Activated T-cell treated with anti-CD3 and anti-CD28 coated beads, Interleukin-2, amount 50 U/mL, for 72 hours (primary cell): ENCODE measurements at regions not wholly inside any gene's neighbourhood (a gene's known extent, or its start where the extent isn't known, plus 50 kb on each side); places are given as distances from the start of the nearest gene placed in this dataset.
"Not testable (repeated sequence)": the region's sequence is repeated elsewhere in the genome, so short reads cannot be mapped to it uniquely, and the experiment has no call there.

Experiments used
- ATAC-seq, 2 donors: fragments of 150-1000 bp; cut with Tn5 transposase; replicated peaks in 1 of 2; 2 replicates each; pipeline ENCODE4 v1.10.0; 2021; ENCODE audit warnings: moderate library complexity in 2 of 2, mild to moderate bottlenecking in 1 of 2
- DNase-seq, 2 donors: peaks; one replicate each; pipeline ENCODE4 v3.0.0; 2021 to 2022; ENCODE audit warnings: mixed read lengths in 1 of 2
- H3K27ac Mint-ChIP-seq: one replicate; pipeline ENCODE4 v1.8.0; 2022; ENCODE audit warnings: mild to moderate bottlenecking, moderate library complexity, mixed read lengths
- H3K27me3 Mint-ChIP-seq: one replicate; pipeline ENCODE4 v1.8.0; 2022; ENCODE audit warnings: low read depth, mixed read lengths
- H3K36me3 Mint-ChIP-seq, 2 donors: one replicate each; pipeline ENCODE4 v1.8.0; 2022; ENCODE audit warnings: mixed read lengths in 2 of 2, mild to moderate bottlenecking in 1 of 2; ENCODE audit not compliant: insufficient read depth in 2 of 2
- H3K4me1 Mint-ChIP-seq: one replicate; pipeline ENCODE4 v1.8.0; 2022; ENCODE audit warnings: low read depth, mixed read lengths
- H3K4me3 Mint-ChIP-seq, 2 donors: one replicate each; pipeline ENCODE4 v1.8.0; 2022; ENCODE audit warnings: mild to moderate bottlenecking in 2 of 2, mixed read lengths in 2 of 2, moderate library complexity in 2 of 2
- H3K9me3 Mint-ChIP-seq, 2 donors: one replicate each; pipeline ENCODE4 v1.8.0; 2022; ENCODE audit warnings: mixed read lengths in 2 of 2

- Mint-ChIP-seq H3K36me3 (no peaks in the 10 kb centered on the region), H3K4me3 (no peak overlapping the region), H3K4me1 (no peaks in the 10 kb centered on the region), H3K27me3 (no peaks in the 10 kb centered on the region), H3K27ac (no peak overlapping the region), H3K9me3 (no peaks in the 10 kb centered on the region)
- ATAC-seq (no peak), DNase-seq (no peak)
Observed at GRCh38 chr13:106088085-106088484, 447.4 kb downstream of the EFNB2 start.

DNA sequence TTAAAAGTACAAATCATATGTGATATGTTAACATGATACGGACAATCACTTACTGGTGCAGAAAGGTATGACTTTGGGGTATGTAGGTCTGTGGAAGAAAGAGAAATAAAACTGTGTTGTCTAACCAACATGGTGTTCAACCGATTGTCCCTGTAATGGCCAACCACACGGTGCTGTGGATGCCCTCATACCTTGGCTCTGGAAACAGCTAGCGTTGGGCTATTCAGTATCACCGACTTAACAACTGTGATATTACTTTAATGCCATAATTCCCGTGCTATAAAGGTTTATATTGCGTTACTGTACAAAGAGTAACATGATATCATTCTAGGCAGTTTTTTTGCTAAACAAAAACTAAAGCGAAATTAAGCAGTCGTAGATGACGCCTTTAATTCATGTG, 448.3 kb downstream of the EFNB2 start:
- H3K27me3 Mint-ChIP-seq: no peaks in the 10 kb centered on the region
- ATAC-seq (no peak), DNase-seq (no peak)

GRCh38 chr13:106083620-106084350, 451.7 kb downstream of the EFNB2 start:
- peak; percentile 49 to 54 for ATAC-seq
- H3K36me3 Mint-ChIP-seq: no peaks in the 10 kb centered on the region
- H3K27ac Mint-ChIP-seq: no peak overlapping the region
- peak; percentile 5 to 20 for DNase-seq
- no peak overlapping the region for H3K4me3 Mint-ChIP-seq
- no peaks in the 10 kb centered on the region for H3K27me3 Mint-ChIP-seq
- no peaks in the 10 kb centered on the region for H3K9me3 Mint-ChIP-seq
- no peaks in the 10 kb centered on the region for H3K4me1 Mint-ChIP-seq

More for the DNA sequence above, 448.3 kb downstream of the EFNB2 start:
- H3K4me1 Mint-ChIP-seq: no peaks in the 10 kb centered on the region
- no peak overlapping the region for H3K4me3 Mint-ChIP-seq
- H3K36me3 Mint-ChIP-seq: no peaks in the 10 kb centered on the region
- H3K9me3 Mint-ChIP-seq: no peaks in the 10 kb centered on the region
- no peak overlapping the region for H3K27ac Mint-ChIP-seq

DNA sequence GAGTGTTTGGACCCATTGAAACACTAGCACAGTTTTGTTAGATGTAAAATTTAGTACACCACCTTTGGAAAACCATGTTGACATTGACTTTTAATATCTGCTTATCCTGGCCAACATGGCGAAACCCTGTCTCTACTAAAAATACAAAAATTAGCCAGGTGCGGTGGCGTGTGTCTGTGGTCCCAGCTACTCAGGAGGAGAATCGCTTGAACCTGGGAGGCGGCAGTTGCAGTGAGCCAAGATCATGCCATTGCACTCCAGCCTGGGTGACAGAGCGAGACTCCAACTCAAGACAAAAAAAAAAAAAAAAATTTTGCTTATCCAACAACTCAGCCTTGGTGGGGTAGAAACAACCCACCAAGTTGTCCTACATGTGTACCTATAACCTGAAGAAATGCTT, 454.2 kb downstream of the EFNB2 start:
- not testable (repeated sequence) for H3K9me3 Mint-ChIP-seq, H3K4me1 Mint-ChIP-seq, H3K27ac Mint-ChIP-seq, DNase-seq, H3K4me3 Mint-ChIP-seq, ATAC-seq, H3K27me3 Mint-ChIP-seq, H3K36me3 Mint-ChIP-seq

GRCh38 chr13:106078191-106078590, 457.3 kb downstream of the EFNB2 start:
- no peak for ATAC-seq
- DNase-seq: no peak
- Mint-ChIP-seq H3K4me3 (no peak overlapping the region), H3K27ac (no peak overlapping the region), H3K9me3 (no peaks in the 10 kb centered on the region), H3K36me3 (no peaks in the 10 kb centered on the region), H3K27me3 (peaks cover 8% of the 10 kb centered on the region), H3K4me1 (no peaks in the 10 kb centered on the region)

DNA sequence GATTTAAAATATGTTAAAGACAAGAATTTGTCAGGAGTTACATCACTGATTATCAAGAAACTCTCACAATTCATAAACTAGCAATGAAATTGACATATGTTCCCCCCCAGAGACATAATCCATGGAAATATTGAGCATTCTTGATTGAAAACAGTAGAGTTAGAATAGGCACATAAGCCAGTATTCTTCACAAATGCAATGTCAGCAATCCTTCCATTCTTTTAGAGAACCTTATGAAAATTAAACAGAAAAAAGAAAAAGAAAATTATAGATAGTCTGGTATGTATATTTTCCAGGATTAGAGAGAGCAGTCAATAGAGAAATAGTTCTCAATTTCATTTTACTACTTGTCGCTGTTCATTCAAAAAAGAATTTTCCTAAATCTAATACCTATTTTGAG, 458.4 kb downstream of the EFNB2 start:
- Mint-ChIP-seq H3K27ac (no peak overlapping the region), H3K27me3 (peaks cover 8% of the 10 kb centered on the region), H3K9me3 (no peaks in the 10 kb centered on the region), H3K4me1 (no peaks in the 10 kb centered on the region), H3K36me3 (no peaks in the 10 kb centered on the region), H3K4me3 (no peak overlapping the region)
- DNase-seq (no peak), ATAC-seq (no peak)

GRCh38 chr13:106072014-106072413, 463.4 kb downstream of the EFNB2 start:
- Mint-ChIP-seq H3K27ac (no peak overlapping the region), H3K4me1 (no peaks in the 10 kb centered on the region), H3K36me3 (no peaks in the 10 kb centered on the region), H3K9me3 (no peaks in the 10 kb centered on the region), H3K27me3 (peaks cover 12% of the 10 kb centered on the region), H3K4me3 (no peak overlapping the region)
- DNase-seq (no peak), ATAC-seq (no peak)

- DNase-seq (no peak), ATAC-seq (no peak)
- Mint-ChIP-seq H3K27ac (no peak overlapping the region), H3K36me3 (no peaks in the 10 kb centered on the region), H3K4me3 (no peak overlapping the region), H3K27me3 (no peaks in the 10 kb centered on the region), H3K9me3 (no peaks in the 10 kb centered on the region), H3K4me1 (no peaks in the 10 kb centered on the region)
Observed at GRCh38 chr13:106063591-106064313, 471.7 kb downstream of the EFNB2 start.

- Mint-ChIP-seq H3K9me3 (no peaks in the 10 kb centered on the region), H3K36me3 (no peaks in the 10 kb centered on the region), H3K27me3 (peaks cover 5% of the 10 kb centered on the region), H3K4me1 (no peaks in the 10 kb centered on the region), H3K4me3 (no peak overlapping the region), H3K27ac (no peak overlapping the region)
- ATAC-seq (no peak), DNase-seq (no peak)
Observed at GRCh38 chr13:106061781-106062180, 473.7 kb downstream of the EFNB2 start.

DNA sequence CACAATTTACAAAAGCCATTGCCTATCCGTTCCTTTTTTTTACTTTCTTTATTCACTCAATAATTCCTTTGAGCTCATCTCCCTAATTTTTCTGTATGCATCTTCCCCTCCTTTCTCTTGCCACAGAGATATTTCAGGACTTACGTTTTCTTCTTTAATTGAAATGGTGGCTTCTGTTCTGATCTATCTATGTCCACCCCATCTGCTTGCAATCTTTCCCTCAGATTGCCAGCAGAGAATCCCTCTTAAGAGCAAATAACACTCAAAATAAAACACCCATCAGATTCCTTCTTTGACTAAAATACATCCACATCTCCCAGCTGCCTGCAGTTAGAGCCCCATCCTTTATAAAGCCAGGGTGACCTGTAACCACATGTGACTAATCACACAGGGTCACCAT, 478.6 kb downstream of the EFNB2 start:
- no peaks in the 10 kb centered on the region for H3K36me3 Mint-ChIP-seq
- DNase-seq: no peak
- no peak overlapping the region for H3K27ac Mint-ChIP-seq
- no peak overlapping the region for H3K4me3 Mint-ChIP-seq
- ATAC-seq: no peak
- peaks cover 0 to 1% of the 10 kb centered on the region in 2 donors for H3K9me3 Mint-ChIP-seq
- H3K4me1 Mint-ChIP-seq: no peaks in the 10 kb centered on the region
- peaks cover 5% of the 10 kb centered on the region for H3K27me3 Mint-ChIP-seq

GRCh38 chr13:106052200-106052767, 483.2 kb downstream of the EFNB2 start:
- Mint-ChIP-seq H3K4me1 (no peaks in the 10 kb centered on the region), H3K4me3 (no peak overlapping the region), H3K36me3 (no peaks in the 10 kb centered on the region), H3K27me3 (peaks cover 9% of the 10 kb centered on the region), H3K27ac (no peak overlapping the region), H3K9me3 (peaks cover 0 to 1% of the 10 kb centered on the region in 2 donors)
- DNase-seq (no peak), ATAC-seq (no peak)

GRCh38 chr13:106049171-106049570, 486.3 kb downstream of the EFNB2 start:
- DNase-seq (no peak), ATAC-seq (no peak)
- Mint-ChIP-seq H3K9me3 (peaks cover 0 to 1% of the 10 kb centered on the region in 2 donors), H3K27ac (no peak overlapping the region), H3K4me1 (no peaks in the 10 kb centered on the region), H3K36me3 (no peaks in the 10 kb centered on the region), H3K4me3 (no peak overlapping the region), H3K27me3 (peaks cover 6% of the 10 kb centered on the region)

GRCh38 chr13:106048386-106048785, 487.1 kb downstream of the EFNB2 start:
- Mint-ChIP-seq H3K27ac (no peak overlapping the region), H3K4me1 (no peaks in the 10 kb centered on the region), H3K27me3 (peaks cover 6% of the 10 kb centered on the region), H3K4me3 (no peak overlapping the region), H3K36me3 (no peaks in the 10 kb centered on the region), H3K9me3 (peaks cover 0 to 1% of the 10 kb centered on the region in 2 donors)
- ATAC-seq (no peak), DNase-seq (no peak)
